Fibroblast of skin of left quadriceps (primary cell): ENCODE measurements at regions not wholly inside any gene's neighbourhood (a gene's known extent, or its start where the extent isn't known, plus 50 kb on each side); places are given as distances from the start of the nearest gene placed in this dataset.

Source experiments
- DNase-seq, 2 experiments: peaks; one replicate each; pipeline ENCODE4 v3.0.0-alpha.2; 2013; ENCODE audit warnings: low read depth in 2 of 2

GRCh38 chr22:49213731-49214352 is 613.8 kb downstream of the BRD1 start:
- no peak for DNase-seq

- no peak for DNase-seq
These were observed 615.2 kb downstream of the BRD1 start for GRCh38 chr22:49212466-49212865.

- no peak for DNase-seq
These were observed 615.7 kb downstream of the BRD1 start for GRCh38 chr22:49212002-49212401.

- no peak for DNase-seq
These were observed 616.5 kb downstream of the BRD1 start for GRCh38 chr22:49211176-49211575.

GRCh38 chr22:49210606-49211005 is 617.1 kb downstream of the BRD1 start:
- no peak for DNase-seq

GRCh38 chr22:49209452-49210195 is 618.0 kb downstream of the BRD1 start:
- DNase-seq: no peak

- DNase-seq: no peak
These were observed 618.9 kb downstream of the BRD1 start for GRCh38 chr22:49208768-49209252.

GRCh38 chr22:49208004-49208402 is 619.7 kb downstream of the BRD1 start:
- no peak for DNase-seq

- DNase-seq: no peak
These were observed 620.4 kb downstream of the BRD1 start for GRCh38 chr22:49207008-49208003.

GRCh38 chr22:49206281-49206680 is 621.4 kb downstream of the BRD1 start:
- no peak for DNase-seq

GRCh38 chr22:49205483-49205800 is 622.2 kb downstream of the BRD1 start:
- DNase-seq: no peak

GRCh38 chr22:49204599-49205482 is 622.8 kb downstream of the BRD1 start:
- DNase-seq: no peak

- no peak for DNase-seq
These were observed 623.6 kb downstream of the BRD1 start for GRCh38 chr22:49203859-49204598.

GRCh38 chr22:49203091-49203858 is 624.4 kb downstream of the BRD1 start:
- DNase-seq: no peak

GRCh38 chr22:49202226-49202625 is 625.4 kb downstream of the BRD1 start:
- no peak for DNase-seq

- no peak for DNase-seq
These were observed 626.4 kb downstream of the BRD1 start for GRCh38 chr22:49201046-49201970.

GRCh38 chr22:49199224-49199623 is 628.4 kb downstream of the BRD1 start:
- DNase-seq: no peak

GRCh38 chr22:49198705-49199084 is 629.0 kb downstream of the BRD1 start:
- no peak for DNase-seq
